NT2/D1 (cell line): ENCODE measurements at regions not wholly inside any gene's neighbourhood (a gene's known extent, or its start where the extent isn't known, plus 50 kb on each side); places are given as distances from the start of the nearest gene placed in this dataset.

Experiments used
- YY1 ChIP-seq: IDR thresholded peaks from 2 replicates; pipeline ENCODE4 v1.6.1; 2011; ENCODE audit not compliant: insufficient read length, insufficient read depth
- ZNF274 ChIP-seq: IDR thresholded peaks from 2 replicates; pipeline ENCODE4 v1.6.1; 2011; ENCODE audit warnings: mild to moderate bottlenecking, low read depth, low read length

DNA sequence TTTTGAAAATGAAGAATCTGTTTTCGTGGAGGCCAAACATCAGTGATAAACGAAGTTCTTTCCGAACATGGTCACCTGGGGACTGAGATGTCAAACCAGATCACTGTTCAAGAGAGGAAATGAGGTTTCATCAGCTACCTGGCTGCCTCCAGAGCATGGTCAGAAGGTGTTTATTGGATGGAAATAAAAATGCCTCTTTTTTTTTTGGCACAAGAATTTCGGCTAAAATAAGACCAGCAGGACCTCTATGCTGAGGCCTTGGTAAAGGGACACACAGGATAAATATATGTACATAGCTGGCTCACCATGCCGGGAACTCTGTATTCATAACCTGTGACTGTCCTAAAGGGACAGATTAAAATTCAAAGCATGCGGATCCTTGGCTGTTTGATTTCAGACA lies 135.3 kb downstream of the UTP18 start:
- TF ChIP-seq YY1 (no peak), ZNF274 (no peak)
